ENCODE measurements at regions not wholly inside any gene's neighbourhood (a gene's known extent, or its start where the extent isn't known, plus 50 kb on each side); places are given as distances from the start of the nearest gene placed in this dataset.

- DNase-seq (ENCODE audit: low spot score) = no peak
Measured at GRCh38 chr5:105414067-105414466, 1851.5 kb upstream of the NUDT12 start.

GRCh38 chr5:105413406-105413990 lies 1850.9 kb upstream of the NUDT12 start:
- DNase-seq (ENCODE audit: low spot score) = no peak

DNA sequence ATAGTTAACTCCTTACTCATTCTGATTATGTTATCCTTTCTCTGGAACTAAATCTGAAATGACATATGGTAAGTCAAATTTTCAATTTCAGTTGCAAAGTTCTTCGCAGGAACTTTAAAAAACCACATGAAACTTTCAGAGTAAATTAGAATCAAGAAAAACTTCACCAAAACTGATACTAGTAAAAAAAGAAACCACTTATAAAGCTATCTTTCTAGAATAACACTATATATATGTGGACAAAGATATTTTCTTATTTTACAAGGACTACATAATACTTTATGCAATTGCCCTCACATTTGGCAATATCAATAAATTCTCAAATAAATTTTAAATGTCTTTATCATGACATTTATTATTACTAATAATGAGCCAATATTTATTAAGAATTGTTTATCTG lies 1847.1 kb upstream of the NUDT12 start:
- DNase-seq (ENCODE audit: low spot score) = no peak

- DNase-seq (ENCODE audit: low spot score) = no peak
Measured at GRCh38 chr5:105407200-105407599, 1844.6 kb upstream of the NUDT12 start.

GRCh38 chr5:105397749-105398148 lies 1835.2 kb upstream of the NUDT12 start:
- no peak for DNase-seq (ENCODE audit: low spot score)

DNA sequence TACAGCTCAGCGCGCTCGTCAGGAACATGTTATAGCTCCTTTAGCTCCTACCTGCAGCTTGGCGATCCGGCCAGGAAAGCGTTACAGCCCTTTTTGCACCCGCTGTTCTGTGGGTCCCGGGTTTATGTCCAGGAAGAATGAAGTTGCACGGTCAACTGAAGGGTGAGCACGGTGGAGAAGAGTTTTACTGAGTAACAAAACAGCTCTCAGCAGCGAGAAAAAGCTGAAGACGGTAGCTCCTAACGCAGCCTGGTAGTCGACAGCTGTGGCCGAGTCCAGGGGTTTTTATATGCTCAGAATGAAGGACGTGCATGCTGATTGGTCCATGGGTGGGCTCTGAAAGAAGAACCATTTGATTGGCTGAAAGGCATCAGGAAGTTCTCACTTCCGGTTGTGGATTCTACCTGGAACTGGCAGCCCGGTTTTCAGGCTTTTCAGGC lies 1830.1 kb upstream of the NUDT12 start:
- DNase-seq (ENCODE audit: low spot score) = no peak

DNA sequence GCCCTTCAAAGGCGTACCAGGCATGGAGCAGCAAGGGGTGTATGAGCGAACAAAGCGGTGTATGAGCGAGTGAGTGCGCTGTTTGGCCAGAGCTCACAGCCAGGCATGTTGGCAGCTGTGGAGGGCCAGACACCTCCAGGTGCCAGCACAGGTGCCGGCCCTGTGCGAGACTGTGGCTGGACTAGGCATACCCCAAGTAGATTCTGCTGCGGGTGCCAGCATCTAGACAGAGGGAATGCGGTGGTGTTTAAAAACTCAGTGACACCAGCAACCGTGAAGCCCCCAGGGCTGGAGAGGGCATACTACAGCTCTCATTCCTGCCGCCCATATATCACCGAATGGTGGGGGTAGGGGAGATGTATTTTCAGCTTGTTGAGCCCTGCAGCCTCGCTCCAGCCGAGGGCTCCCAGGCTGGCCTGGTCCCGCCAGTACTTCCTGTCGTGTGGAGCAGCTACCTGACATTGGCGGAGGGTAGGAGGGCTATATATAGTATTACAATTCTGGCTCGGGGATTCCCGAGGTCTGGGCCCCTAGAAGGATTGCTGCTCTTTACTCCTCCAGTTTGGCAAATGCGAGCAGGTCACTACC lies 1829.6 kb upstream of the NUDT12 start:
- no peak for DNase-seq (ENCODE audit: low spot score)

DNA sequence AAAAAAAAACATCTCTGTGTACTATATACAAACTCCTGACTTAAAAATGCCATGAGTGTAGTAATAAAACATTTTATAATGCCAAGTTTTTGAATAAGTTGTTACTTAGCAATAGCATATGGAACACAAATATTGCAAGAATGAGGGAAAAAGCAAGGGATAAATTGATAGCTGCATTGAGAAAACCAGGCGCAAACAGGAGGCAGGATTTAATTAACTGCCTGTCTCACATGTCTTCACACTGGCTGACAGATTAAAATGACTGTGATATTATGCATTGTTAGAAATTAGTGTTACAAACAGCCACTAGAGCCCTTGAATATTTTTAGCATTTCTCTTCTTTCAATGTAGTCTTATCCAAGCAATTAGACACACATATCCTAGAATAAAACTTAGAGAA lies 1817.5 kb upstream of the NUDT12 start:
- DNase-seq (ENCODE audit: low spot score) = no peak

GRCh38 chr5:105371169-105371568 lies 1808.6 kb upstream of the NUDT12 start:
- DNase-seq (ENCODE audit: low spot score) = no peak

DNA sequence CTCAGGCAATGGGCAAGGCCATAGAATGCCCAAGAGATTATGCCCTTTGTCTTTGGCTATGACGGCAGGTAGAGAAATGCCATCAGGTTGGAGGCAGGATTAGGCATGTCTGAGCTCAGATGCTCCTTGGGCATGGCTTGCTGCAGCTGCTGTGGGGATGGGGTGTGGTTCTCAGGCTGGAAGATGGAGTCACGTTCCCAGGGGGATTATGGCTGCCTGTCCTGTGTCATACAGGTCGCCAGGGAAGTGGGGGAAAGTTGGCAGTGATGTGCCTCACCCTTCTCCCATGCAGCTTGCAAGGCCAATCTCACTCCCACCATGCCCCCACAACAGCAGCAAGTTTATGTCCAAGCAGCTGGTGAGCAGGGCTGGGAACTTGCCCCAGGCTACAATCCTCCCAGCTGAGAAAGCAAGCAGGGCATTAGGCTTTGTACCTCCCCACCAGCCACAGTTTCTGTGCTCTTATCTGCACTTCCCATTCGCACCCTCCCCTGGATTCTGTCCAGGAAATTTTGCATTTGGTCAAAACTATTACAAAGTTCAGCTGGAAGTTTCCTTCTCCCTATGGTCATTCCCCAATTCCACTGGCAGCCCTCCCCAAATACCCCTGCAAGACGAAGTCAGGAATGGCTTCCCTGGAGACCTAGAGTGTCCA lies 1788.0 kb upstream of the NUDT12 start:
- DNase-seq (ENCODE audit: low spot score) = no peak

- DNase-seq (ENCODE audit: low spot score) = no peak
Measured at GRCh38 chr5:105331558-105331957, 1769.0 kb upstream of the NUDT12 start.

DNA sequence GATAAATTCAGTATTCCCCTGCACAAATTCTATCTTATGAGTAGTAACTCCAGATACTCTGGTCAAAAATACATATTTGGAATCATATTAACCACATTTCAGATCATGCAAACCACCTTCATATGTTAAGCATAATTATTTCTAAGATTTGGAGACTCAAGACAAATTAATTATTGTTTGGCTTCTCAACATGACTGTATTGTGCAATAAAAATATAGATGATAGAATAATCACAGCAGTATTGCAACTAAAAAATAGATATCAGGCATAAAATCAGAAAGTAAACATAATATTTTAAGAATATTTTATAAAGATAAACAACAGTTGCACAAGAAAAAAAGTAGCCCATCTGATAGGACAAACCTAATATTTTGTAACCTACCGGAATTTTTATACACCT lies 1767.6 kb upstream of the NUDT12 start:
- DNase-seq (ENCODE audit: low spot score) = no peak

GRCh38 chr5:105304859-105305258 lies 1742.3 kb upstream of the NUDT12 start:
- DNase-seq (ENCODE audit: low spot score) = no peak

DNA sequence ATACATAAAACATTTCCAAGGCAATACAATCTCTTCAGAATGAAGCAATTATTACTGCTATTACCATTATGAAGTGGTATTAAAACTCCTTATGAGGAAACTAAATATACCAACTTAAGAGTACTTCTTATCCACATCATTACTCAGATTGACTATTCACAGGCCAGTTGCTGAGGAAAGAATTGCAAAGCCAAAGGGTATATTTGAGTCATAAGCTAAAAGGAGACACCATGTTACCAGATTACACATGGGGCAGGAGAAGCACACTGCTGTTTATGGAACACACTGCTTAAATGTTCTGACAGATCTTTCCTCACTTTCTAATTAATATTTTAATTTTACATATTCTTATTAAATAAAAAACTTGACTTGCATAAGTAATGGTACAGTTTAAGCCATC lies 1726.4 kb upstream of the NUDT12 start:
- no peak for DNase-seq (ENCODE audit: low spot score)

- DNase-seq (ENCODE audit: low spot score) = no peak
Measured at GRCh38 chr5:105283134-105283533, 1720.5 kb upstream of the NUDT12 start.

DNA sequence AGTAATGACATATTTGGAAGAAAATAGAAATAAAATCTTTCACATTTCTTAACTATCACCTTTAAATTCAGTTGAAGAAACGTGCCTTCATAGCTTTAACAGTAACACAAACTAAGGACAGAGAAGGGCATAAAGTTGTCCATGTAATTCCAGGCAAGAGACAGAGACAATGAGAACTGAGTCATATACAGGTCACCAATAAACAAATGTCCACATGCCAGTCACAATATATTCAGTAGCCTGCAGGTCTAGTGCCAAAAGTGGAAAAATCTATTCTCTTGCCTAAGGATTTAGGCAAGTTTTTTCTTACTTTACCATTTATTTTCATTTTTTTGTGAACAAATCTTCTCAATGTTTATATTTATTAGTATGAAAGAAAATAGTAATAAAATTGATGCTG lies 1711.5 kb upstream of the NUDT12 start:
- DNase-seq (ENCODE audit: low spot score) = no peak

GRCh38 chr5:105263515-105263914 lies 1700.9 kb upstream of the NUDT12 start:
- no peak for DNase-seq (ENCODE audit: low spot score)

DNA sequence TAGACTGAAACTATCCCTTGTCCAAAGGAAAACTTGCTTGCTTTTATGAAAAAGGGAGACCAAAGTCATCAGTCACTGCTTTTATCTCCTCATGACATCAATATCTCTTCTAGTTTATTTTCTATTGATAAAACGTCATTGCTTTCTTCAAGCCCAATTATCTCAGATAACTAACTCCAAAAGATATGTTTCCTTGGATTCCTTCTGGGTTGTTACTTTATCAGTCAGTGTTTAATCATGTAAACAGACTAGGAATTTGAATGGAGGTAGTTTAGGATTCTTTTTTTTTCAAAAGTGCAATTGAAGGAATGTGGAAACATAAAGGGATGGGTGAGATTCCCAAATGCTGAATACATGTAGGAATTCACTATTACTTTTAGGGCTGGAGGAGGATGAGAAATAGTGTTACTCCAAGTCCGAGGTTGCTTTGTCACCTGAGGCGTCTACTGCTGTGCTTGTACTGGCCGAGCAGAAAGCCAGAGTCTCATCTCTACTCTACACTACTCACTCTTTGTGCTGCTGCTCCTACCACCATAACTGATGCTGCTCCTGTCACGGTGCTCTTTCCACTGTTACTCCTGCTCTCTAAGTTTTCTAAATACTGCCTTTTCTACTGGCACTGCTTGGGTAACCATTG lies 1697.1 kb upstream of the NUDT12 start:
- no peak for DNase-seq (ENCODE audit: low spot score)

DNA sequence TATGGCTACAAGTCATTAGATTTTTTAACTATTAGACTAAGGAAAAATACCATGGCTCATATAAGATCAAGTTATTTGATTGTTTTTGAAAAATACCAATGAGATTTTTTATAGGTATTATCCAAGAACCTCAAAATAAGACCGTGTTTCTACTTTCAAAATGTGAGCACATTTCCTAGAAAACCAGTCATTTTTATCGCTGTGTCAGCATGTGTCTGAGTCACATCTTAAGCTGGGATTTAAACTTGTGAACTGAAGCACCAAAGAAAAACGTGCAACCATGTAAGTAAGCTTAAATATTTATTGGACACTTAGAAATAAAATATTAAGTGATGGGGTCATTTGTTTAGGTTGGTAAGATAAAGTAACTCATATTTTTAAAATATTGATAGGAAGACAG lies 1676.0 kb upstream of the NUDT12 start:
- DNase-seq (ENCODE audit: low spot score) = no peak

DNA sequence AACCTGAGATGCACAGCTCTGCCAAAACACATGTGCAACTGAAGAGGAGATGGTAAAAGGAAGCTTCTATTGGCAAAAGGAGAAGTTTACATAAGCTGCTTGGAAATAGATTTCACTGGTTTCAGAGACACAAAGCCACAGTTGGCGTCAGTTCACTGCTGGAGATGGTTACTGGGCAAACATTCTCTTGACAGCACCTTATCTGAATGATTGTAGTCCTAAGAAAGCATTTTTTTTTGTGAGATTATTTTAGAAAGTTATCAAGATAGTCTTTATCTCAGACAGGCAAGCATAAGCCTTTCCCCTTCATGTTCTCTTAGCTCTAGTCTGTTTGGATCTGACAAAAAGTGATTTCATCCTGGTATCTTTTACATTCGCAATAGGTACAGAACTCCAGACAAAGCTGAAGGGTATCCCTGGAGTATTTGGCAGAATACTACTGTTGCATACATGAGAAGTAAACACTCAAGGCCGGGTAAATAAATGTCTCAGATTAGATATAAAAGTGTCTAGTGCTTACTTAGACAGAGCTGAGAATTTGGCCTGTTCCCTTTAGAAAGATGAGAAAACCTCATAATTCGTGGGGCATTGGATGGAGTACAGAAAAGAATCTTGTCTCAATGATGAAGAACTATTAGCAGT lies 1668.0 kb upstream of the NUDT12 start:
- DNase-seq (ENCODE audit: low spot score) = no peak

- no peak for DNase-seq (ENCODE audit: low spot score)
Measured at GRCh38 chr5:105218018-105218417, 1655.4 kb upstream of the NUDT12 start.

DNA sequence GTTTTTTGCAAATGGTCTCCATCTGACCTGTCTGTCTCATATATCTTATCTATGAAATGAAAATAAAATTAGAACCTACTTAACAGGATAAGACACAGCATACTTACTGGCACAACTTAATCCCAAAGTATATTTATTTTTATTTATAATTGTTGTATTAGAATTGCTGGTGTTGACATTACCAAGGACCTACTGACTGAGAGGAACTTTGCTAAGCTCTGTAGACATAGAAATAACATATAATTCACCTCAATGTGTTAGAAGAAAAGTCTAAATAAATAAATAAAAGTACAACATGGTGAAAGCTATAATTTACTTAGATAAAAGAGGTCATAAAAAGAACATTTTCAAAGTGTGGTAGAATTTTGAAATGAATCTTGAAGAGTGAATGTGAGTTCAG lies 1650.5 kb upstream of the NUDT12 start:
- no peak for DNase-seq (ENCODE audit: low spot score)

GRCh38 chr5:105207066-105207465 lies 1644.5 kb upstream of the NUDT12 start:
- no peak for DNase-seq (ENCODE audit: low spot score)

Measured in hepatic stellate cell (primary cell).